Panc1 (cell line): ENCODE measurements at regions not wholly inside any gene's neighbourhood (a gene's known extent, or its start where the extent isn't known, plus 50 kb on each side); places are given as distances from the start of the nearest gene placed in this dataset.

ENCODE experiments used
- CTCF ChIP-seq: fragments of 450-650 bp; IDR thresholded peaks from 2 replicates; pipeline ENCODE4 v1.5.1; 2017; ENCODE audit warnings: mild to moderate bottlenecking
- POLR2AphosphoS5 ChIP-seq: IDR thresholded peaks from 2 replicates; pipeline ENCODE4 v1.6.1; 2012; ENCODE audit warnings: mild to moderate bottlenecking, low read depth, low read length, moderate library complexity
- REST ChIP-seq, 2 experiments: IDR thresholded peaks; 2 replicates each; pipeline ENCODE4 v1.6.1; 2011 to 2012; ENCODE audit warnings: low read depth in 2 of 2, control low read depth in 1 of 2, low read length in 1 of 2, mild to moderate bottlenecking in 1 of 2, moderate library complexity in 1 of 2; ENCODE audit not compliant: insufficient read depth in 1 of 2
- TCF7L2 ChIP-seq: IDR thresholded peaks from 2 replicates; pipeline ENCODE4 v1.6.1; 2011; ENCODE audit warnings: mild to moderate bottlenecking, low read depth, low read length, inconsistent platforms

GRCh38 chr1:48093696-48094528, 96.7 kb upstream of the TRABD2B start:
- TF ChIP-seq TCF7L2 (no peak), CTCF (peak; percentile 88), POLR2AphosphoS5 (no peak), REST (IDR thresholded peaks at IDR 0.05; ENCODE audit: insufficient read depth in 1 of 2, low read depth in 2 of 2, low read length in 1 of 2) (no peak)
